DND-41 (cell line): ENCODE measurements at regions not wholly inside any gene's neighbourhood (a gene's known extent, or its start where the extent isn't known, plus 50 kb on each side); places are given as distances from the start of the nearest gene placed in this dataset.

Experiments
- EZH2 ChIP-seq: IDR thresholded peaks from 3 replicates; pipeline ENCODE4 v1.6.1; 2012; ENCODE audit warnings: borderline replicate concordance, low read depth, mild to moderate bottlenecking, moderate library complexity, low read length, inconsistent platforms; ENCODE audit not compliant: severe bottlenecking
- TF ChIP-seq, protein P1 (sequence below): IDR thresholded peaks from 2 replicates; pipeline ENCODE4 v1.5.1; 2012; ENCODE audit warnings: borderline replicate concordance, low read length, moderate library complexity, mild to moderate bottlenecking; ENCODE audit not compliant: poor library complexity, severe bottlenecking; ENCODE audit errors: extremely low read depth

DNA sequence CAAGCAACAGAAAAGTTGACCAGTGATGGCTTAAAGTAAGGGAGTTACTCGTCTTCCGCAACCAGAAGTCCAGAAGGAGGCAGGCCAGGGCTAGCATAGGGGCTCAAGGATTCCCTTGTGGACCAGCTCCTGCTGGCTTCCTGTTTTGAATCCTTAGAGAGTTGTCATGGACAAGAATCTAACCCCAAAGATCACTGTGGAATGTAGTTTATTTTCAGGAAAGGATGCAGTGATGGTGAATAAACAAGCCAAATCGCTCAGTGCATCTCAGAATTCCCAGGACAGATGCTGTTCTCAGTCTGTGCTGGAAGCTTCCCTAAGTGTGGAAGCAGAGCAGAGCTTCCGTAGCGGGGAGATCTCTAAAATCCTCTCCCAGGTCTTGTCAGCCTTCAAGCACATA, 311.3 kb downstream of the C12orf75 start:
- no peak for TF ChIP-seq EZH2
- TF ChIP-seq, protein P1, sequence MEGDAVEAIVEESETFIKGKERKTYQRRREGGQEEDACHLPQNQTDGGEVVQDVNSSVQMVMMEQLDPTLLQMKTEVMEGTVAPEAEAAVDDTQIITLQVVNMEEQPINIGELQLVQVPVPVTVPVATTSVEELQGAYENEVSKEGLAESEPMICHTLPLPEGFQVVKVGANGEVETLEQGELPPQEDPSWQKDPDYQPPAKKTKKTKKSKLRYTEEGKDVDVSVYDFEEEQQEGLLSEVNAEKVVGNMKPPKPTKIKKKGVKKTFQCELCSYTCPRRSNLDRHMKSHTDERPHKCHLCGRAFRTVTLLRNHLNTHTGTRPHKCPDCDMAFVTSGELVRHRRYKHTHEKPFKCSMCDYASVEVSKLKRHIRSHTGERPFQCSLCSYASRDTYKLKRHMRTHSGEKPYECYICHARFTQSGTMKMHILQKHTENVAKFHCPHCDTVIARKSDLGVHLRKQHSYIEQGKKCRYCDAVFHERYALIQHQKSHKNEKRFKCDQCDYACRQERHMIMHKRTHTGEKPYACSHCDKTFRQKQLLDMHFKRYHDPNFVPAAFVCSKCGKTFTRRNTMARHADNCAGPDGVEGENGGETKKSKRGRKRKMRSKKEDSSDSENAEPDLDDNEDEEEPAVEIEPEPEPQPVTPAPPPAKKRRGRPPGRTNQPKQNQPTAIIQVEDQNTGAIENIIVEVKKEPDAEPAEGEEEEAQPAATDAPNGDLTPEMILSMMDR = no peak
